ENCODE measurements at regions not wholly inside any gene's neighbourhood (a gene's known extent, or its start where the extent isn't known, plus 50 kb on each side); places are given as distances from the start of the nearest gene placed in this dataset.

DNA sequence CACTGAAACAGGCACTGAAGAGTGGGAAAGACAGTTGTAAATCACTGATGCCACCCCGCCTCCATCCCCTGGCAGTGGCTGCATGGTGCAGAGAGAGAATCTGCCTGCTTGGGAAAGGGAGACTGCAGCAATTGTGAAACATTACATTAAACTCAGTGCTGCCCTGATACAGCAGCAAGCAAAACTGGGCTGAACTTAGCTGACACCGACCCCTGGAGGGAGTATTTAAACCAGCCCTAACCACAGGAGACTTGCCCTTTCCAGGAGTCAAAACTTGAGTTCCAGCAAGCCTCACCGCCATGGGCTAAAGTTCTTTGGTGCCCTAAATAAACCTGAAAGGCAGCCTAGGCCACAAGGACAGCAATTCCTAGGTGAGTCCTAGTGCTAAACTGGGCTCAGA is 109.4 kb upstream of the PLPP4 start:
- 40% methylated on average over 3 of the region's 3 CpGs for WGBS
- Histone ChIP-seq H3K27ac (no peak overlapping the region), H3K36me3 (no peaks in the 10 kb centered on the region), H3K9me3 (no peaks in the 10 kb centered on the region), H3K4me3 (no peak overlapping the region), H3K27me3 (no peaks in the 10 kb centered on the region), H3K4me1 (no peaks in the 10 kb centered on the region)
- no peak for TF ChIP-seq EP300 (IDR thresholded peaks at IDR 0.05)
- TF ChIP-seq POLR2AphosphoS5 (IDR thresholded peaks at IDR 0.05) = no peak
- no peak for TF ChIP-seq POLR2A (IDR thresholded peaks at IDR 0.05)
- TF ChIP-seq, protein P1, sequence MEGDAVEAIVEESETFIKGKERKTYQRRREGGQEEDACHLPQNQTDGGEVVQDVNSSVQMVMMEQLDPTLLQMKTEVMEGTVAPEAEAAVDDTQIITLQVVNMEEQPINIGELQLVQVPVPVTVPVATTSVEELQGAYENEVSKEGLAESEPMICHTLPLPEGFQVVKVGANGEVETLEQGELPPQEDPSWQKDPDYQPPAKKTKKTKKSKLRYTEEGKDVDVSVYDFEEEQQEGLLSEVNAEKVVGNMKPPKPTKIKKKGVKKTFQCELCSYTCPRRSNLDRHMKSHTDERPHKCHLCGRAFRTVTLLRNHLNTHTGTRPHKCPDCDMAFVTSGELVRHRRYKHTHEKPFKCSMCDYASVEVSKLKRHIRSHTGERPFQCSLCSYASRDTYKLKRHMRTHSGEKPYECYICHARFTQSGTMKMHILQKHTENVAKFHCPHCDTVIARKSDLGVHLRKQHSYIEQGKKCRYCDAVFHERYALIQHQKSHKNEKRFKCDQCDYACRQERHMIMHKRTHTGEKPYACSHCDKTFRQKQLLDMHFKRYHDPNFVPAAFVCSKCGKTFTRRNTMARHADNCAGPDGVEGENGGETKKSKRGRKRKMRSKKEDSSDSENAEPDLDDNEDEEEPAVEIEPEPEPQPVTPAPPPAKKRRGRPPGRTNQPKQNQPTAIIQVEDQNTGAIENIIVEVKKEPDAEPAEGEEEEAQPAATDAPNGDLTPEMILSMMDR (IDR thresholded peaks at IDR 0.05) = no peak
- no peak for DNase-seq (ENCODE audit: low spot score in 2 of 2)

DNA sequence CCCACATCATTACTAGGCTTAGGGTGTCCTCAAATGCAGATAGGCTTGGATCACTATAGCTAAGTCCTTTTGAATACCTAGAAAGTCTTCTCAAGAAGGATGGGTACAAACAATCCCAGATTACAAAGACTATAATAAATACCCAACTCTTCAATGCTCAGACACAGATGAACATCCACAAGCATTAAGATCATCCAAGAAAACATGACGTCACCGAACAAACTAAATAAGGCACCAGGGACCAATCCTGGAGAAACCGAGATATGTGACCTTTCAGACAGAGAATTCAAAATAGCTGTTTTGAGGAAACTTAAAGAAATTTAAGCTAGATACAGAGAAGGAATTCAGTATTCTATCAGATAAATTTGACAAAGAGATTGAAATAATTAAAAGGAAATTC is 108.0 kb upstream of the PLPP4 start:
- no peak for TF ChIP-seq POLR2A (IDR thresholded peaks at IDR 0.05)
- TF ChIP-seq EP300 (IDR thresholded peaks at IDR 0.05) = no peak
- TF ChIP-seq, protein P1 (IDR thresholded peaks at IDR 0.05) = no peak
- no peak for TF ChIP-seq POLR2AphosphoS5 (IDR thresholded peaks at IDR 0.05)
- Histone ChIP-seq H3K4me3 (no peak overlapping the region), H3K27ac (no peak overlapping the region), H3K4me1 (no peaks in the 10 kb centered on the region), H3K36me3 (no peaks in the 10 kb centered on the region), H3K9me3 (no peaks in the 10 kb centered on the region), H3K27me3 (no peaks in the 10 kb centered on the region)
- 97% methylated on average over 3 of the region's 3 CpGs for WGBS
- no peak for DNase-seq (ENCODE audit: low spot score in 2 of 2)

DNA sequence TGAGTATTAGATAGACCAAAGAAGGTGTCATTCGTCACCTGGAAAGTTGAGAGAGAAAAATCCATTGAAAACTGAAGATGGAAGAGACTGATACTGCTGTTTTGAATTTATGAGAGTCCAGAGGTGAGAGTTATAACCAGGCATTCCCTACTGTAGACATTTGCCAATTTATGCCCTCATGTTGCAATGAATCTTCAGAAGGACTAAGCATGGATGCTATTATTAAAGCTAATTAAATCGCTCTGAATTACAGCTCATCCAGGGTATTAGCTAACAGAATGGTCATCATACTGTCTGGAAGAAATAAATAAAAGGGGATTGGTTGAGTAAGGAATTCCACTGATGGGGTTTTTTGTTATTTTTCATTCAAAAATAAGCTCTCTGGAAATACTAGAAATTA is 101.6 kb upstream of the PLPP4 start:
- 84% methylated on average over 2 of the region's 2 CpGs for WGBS
- DNase-seq (ENCODE audit: low spot score in 2 of 2) = no peak
- no peaks in the 10 kb centered on the region for H3K36me3 ChIP-seq
- no peaks in the 10 kb centered on the region for H3K4me1 ChIP-seq
- H3K27me3 ChIP-seq = no peaks in the 10 kb centered on the region
- TF ChIP-seq POLR2AphosphoS5 (IDR thresholded peaks at IDR 0.05) = no peak
- no peak for TF ChIP-seq EP300 (IDR thresholded peaks at IDR 0.05)
- TF ChIP-seq, protein P1 (IDR thresholded peaks at IDR 0.05) = no peak
- TF ChIP-seq POLR2A (IDR thresholded peaks at IDR 0.05) = no peak
- H3K9me3 ChIP-seq = no peaks in the 10 kb centered on the region
- no peak overlapping the region for H3K27ac ChIP-seq
- no peak overlapping the region for H3K4me3 ChIP-seq

DNA sequence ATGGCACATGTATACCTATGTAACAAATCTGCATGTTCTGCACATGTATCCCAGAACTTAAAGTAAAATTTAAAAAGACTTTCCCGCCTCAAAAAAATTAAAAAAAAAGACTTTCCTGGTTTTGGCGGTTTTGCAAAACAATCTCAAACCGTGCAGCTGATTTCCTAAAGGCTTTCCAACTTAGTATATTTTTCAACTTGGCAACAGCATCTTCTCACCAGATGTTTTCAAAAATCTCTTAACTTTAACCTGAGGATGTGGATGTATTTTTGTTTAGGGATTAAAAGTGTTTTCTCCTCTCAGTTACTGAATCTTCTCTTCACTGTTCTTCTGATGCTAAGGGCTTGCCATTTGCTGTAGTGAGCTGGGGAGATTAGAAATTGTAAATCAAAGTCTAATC is 96.5 kb upstream of the PLPP4 start:
- TF ChIP-seq POLR2AphosphoS5 (IDR thresholded peaks at IDR 0.05) (no peak), POLR2A (IDR thresholded peaks at IDR 0.05) (no peak), EP300 (IDR thresholded peaks at IDR 0.05) (no peak)
- TF ChIP-seq, protein P1 (IDR thresholded peaks at IDR 0.05) = no peak
- Histone ChIP-seq H3K9me3 (no peaks in the 10 kb centered on the region), H3K4me1 (no peaks in the 10 kb centered on the region), H3K27me3 (no peaks in the 10 kb centered on the region), H3K27ac (no peak overlapping the region), H3K36me3 (no peaks in the 10 kb centered on the region), H3K4me3 (no peak overlapping the region)
- WGBS = 48% methylated on average over 3 of the region's 3 CpGs
- DNase-seq (ENCODE audit: low spot score in 2 of 2) = no peak

DNA sequence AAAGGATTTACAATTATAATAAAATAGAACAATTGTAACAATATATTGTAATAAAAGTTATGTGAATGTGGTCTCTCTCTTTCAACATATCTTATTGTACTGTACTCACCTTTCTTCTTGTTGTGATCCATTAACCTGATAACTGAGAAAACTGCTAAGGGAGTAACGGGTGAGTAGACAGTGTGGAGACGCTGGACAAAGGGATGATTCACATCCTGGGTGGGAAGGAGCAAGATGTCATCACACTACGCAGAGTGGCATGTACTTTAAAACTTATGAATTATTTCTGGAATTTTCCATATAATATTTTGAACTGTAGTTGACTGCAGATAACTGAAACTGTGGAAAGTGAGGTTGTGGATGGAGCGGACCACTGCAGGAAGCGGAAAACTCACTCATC is 91.2 kb upstream of the PLPP4 start:
- H3K4me3 ChIP-seq = no peak overlapping the region
- WGBS = 77% methylated on average over 5 of the region's 5 CpGs
- peaks cover 9% of the 10 kb centered on the region for H3K27me3 ChIP-seq
- H3K36me3 ChIP-seq = no peaks in the 10 kb centered on the region
- H3K27ac ChIP-seq = no peak overlapping the region
- TF ChIP-seq EP300 (IDR thresholded peaks at IDR 0.05) (no peak), POLR2AphosphoS5 (IDR thresholded peaks at IDR 0.05) (no peak), POLR2A (IDR thresholded peaks at IDR 0.05) (no peak)
- TF ChIP-seq, protein P1 (IDR thresholded peaks at IDR 0.05) = no peak
- no peaks in the 10 kb centered on the region for H3K9me3 ChIP-seq
- DNase-seq (ENCODE audit: low spot score in 2 of 2) = no peak
- no peaks in the 10 kb centered on the region for H3K4me1 ChIP-seq
